SU-DHL-6 (cell line): ENCODE measurements at regions not wholly inside any gene's neighbourhood (a gene's known extent, or its start where the extent isn't known, plus 50 kb on each side); places are given as distances from the start of the nearest gene placed in this dataset.

Experiments
- EZH2phosphoT487 ChIP-seq: fragments of 200-600 bp; sonication (generic), shearing (Covaris generic); conservative IDR thresholded peaks from 2 replicates; pipeline ENCODE4 v1.6.1; 2018; ENCODE audit warnings: mild to moderate bottlenecking, antibody characterized with exemption, low read length, moderate library complexity, mixed read lengths
- TF ChIP-seq, protein P1 (sequence below): fragments of 200-600 bp; sonication (generic); IDR thresholded peaks from one replicate; pipeline ENCODE4 v1.5.1; 2017; ENCODE audit warnings: antibody characterized with exemption, mild to moderate bottlenecking, low read length, moderate library complexity; ENCODE audit not compliant: insufficient read depth, poor library complexity, severe bottlenecking

DNA sequence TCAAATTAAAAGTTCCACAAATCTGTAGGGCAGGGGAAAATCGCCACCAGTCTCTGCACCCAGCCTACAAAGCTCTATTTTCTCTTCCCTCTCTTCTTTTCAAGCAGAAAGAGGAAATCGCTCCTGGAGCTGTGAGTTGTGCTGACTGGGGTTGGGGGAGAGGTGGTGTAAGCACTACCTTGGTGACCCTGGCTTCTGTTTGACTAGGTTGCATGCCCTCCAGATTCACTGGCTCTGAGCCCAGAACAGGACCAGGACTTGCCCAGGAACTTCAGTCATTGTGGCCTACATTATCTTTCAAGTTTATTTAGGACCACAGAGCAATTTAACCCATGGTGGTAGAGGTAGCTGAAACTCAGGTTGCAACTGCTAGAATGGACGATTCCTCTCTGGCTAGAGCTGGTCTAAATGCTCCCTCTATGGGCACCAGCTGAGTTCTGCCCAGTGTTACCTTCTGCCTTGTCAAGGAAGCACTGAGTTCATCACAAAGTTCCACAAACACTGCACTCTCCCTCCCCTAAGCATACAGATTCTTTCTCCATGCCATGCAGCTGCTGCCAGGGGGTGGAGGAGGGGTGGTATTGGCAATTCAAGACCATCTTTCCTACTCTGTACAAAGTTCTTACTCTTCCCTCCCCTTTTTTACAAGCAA is 122.0 kb upstream of the BMP5 start:
- TF ChIP-seq, protein P1, sequence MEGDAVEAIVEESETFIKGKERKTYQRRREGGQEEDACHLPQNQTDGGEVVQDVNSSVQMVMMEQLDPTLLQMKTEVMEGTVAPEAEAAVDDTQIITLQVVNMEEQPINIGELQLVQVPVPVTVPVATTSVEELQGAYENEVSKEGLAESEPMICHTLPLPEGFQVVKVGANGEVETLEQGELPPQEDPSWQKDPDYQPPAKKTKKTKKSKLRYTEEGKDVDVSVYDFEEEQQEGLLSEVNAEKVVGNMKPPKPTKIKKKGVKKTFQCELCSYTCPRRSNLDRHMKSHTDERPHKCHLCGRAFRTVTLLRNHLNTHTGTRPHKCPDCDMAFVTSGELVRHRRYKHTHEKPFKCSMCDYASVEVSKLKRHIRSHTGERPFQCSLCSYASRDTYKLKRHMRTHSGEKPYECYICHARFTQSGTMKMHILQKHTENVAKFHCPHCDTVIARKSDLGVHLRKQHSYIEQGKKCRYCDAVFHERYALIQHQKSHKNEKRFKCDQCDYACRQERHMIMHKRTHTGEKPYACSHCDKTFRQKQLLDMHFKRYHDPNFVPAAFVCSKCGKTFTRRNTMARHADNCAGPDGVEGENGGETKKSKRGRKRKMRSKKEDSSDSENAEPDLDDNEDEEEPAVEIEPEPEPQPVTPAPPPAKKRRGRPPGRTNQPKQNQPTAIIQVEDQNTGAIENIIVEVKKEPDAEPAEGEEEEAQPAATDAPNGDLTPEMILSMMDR, result no peak
- TF ChIP-seq EZH2phosphoT487, result no peak
